ENCODE measurements at regions not wholly inside any gene's neighbourhood (a gene's known extent, or its start where the extent isn't known, plus 50 kb on each side); places are given as distances from the start of the nearest gene placed in this dataset.

DNA sequence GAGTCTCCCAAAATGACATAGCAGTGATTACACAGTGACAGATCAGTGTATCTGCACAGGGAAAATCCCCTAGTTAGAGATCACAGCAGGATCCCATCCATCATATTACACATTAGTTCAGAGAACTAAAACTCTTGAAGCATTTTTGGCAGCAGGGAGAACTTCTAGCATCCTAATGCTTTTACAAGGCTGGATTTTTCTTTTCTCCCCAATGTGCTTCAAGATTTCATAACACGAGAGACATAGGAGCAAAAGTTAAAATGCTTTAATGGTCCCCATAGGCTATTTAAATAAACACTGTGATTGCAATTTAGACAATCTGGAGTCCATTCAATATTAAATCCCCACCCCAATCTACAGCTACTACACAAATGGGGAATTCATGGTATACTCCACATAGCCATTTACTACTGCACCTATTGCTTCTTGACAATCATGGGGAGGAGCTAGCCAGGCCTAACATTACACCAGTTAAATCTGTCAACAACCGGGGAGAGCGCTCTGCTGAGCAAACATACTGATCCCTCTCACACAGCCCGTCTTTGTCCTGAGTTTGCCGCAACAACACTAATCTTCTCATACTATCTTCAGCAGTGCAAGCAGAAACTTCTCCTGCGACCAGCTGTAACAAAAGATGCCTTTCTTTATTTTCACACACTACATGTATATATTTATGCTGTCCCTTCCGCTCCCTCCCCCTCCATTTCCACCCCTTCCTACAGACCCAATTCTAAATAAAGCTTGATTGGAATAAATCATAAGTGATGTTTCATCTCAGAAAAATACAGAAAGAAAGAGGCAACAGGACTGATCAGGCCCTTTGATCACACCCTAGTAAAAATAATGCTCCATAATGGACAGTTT lies 120.3 kb upstream of the SOX5 start:
- DNase-seq (ENCODE audit: low read depth), result no peak
- H3K27me3 ChIP-seq (ENCODE audit: control insufficient read depth, insufficient read depth, low read length), result no peaks in the 10 kb centered on the region
- ChIA-PET CTCF (no interaction called here), POLR2A (no interaction called here)
- TF ChIP-seq, protein P1, sequence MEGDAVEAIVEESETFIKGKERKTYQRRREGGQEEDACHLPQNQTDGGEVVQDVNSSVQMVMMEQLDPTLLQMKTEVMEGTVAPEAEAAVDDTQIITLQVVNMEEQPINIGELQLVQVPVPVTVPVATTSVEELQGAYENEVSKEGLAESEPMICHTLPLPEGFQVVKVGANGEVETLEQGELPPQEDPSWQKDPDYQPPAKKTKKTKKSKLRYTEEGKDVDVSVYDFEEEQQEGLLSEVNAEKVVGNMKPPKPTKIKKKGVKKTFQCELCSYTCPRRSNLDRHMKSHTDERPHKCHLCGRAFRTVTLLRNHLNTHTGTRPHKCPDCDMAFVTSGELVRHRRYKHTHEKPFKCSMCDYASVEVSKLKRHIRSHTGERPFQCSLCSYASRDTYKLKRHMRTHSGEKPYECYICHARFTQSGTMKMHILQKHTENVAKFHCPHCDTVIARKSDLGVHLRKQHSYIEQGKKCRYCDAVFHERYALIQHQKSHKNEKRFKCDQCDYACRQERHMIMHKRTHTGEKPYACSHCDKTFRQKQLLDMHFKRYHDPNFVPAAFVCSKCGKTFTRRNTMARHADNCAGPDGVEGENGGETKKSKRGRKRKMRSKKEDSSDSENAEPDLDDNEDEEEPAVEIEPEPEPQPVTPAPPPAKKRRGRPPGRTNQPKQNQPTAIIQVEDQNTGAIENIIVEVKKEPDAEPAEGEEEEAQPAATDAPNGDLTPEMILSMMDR (IDR thresholded peaks at IDR 0.05; ENCODE audit: insufficient read depth, low read depth, low read length), result no peak
- H3K4me3 ChIP-seq (ENCODE audit: low read depth, low read length), result no peak overlapping the region
- no peaks in the 10 kb centered on the region for H3K36me3 ChIP-seq (ENCODE audit: control insufficient read depth, insufficient read depth, low read length)

DNA sequence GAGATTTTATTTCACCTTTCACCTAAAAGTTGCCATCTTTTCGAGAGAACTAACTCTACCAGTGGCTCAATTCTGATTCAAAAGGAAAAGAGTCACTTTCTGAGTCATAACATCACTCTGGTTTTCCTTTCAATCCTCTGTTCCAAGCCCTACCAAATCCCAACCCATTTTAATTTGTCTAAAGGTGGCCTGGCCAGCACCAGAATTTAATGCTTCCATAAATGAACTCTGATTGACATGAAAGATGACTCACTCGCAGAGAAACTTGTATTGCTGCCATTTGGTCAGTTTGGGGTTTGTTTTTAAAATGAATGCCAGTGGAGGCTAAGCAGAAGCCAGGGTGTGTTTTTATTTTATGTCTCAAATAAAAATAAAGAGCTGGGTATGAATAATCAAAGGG lies 117.4 kb upstream of the SOX5 start:
- TF ChIP-seq, protein P1 (IDR thresholded peaks at IDR 0.05; ENCODE audit: insufficient read depth, low read depth, low read length), result no peak
- ChIA-PET POLR2A (no interaction called here), CTCF (no interaction called here)
- peak; percentile 6 for DNase-seq (ENCODE audit: low read depth)
- H3K4me3 ChIP-seq (ENCODE audit: low read depth, low read length), result no peak overlapping the region
- no peaks in the 10 kb centered on the region for H3K36me3 ChIP-seq (ENCODE audit: control insufficient read depth, insufficient read depth, low read length)
- no peaks in the 10 kb centered on the region for H3K27me3 ChIP-seq (ENCODE audit: control insufficient read depth, insufficient read depth, low read length)

DNA sequence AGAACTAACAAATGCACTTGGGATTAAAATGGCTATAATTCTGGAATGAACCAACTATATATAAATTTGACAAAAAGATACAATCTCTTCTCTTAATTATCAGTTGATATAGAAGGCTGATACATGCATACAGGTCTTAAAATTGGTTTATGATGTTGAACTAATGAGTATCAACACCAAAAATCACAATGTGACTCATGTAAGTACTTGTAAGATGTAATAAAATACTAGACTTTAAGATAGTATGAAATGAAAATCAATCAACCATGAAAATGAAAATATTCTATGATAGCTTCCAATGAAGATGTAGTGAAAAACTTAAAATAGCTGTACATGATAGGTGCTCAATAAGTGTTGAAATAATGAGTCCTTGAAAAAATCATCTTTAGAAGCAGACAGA lies 116.6 kb upstream of the SOX5 start:
- ChIA-PET POLR2A (no interaction called here), CTCF (no interaction called here)
- DNase-seq (ENCODE audit: low read depth), result no peak
- TF ChIP-seq, protein P1 (IDR thresholded peaks at IDR 0.05; ENCODE audit: insufficient read depth, low read depth, low read length), result no peak
- H3K36me3 ChIP-seq (ENCODE audit: control insufficient read depth, insufficient read depth, low read length), result no peaks in the 10 kb centered on the region
- no peak overlapping the region for H3K4me3 ChIP-seq (ENCODE audit: low read depth, low read length)
- H3K27me3 ChIP-seq (ENCODE audit: control insufficient read depth, insufficient read depth, low read length), result no peaks in the 10 kb centered on the region

DNA sequence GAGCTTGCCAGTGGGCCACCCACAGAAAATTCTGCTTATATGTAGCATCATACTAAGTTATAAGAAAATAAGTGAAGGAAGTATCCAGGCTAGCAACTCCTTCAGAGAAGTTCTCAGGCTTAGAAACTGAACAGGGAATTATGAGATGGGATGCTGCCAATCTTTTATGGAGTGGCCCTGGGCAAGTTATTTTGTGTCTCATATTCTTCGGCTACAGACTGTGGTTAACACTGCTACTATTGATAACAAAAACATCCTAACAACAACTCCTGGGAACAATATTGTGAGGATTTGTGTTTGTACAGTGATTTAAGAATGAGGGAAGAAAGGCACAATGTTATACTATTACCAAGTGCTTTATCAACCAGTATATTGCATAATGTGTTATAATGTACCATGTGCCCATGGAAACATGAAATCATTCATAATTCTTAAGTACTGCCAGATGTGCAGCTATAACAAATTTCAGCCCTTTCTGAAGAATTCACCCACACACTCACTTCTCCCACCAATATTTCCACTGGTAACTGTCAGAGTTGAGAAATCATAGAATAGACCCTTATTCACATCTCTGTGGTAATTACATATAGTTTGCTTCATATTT lies 113.3 kb upstream of the SOX5 start:
- H3K27me3 ChIP-seq (ENCODE audit: control insufficient read depth, insufficient read depth, low read length), result no peaks in the 10 kb centered on the region
- DNase-seq (ENCODE audit: low read depth), result no peak
- H3K36me3 ChIP-seq (ENCODE audit: control insufficient read depth, insufficient read depth, low read length), result no peaks in the 10 kb centered on the region
- no peak overlapping the region for H3K4me3 ChIP-seq (ENCODE audit: low read depth, low read length)
- ChIA-PET CTCF (no interaction called here), POLR2A (no interaction called here)
- TF ChIP-seq, protein P1 (IDR thresholded peaks at IDR 0.05; ENCODE audit: insufficient read depth, low read depth, low read length), result no peak

DNA sequence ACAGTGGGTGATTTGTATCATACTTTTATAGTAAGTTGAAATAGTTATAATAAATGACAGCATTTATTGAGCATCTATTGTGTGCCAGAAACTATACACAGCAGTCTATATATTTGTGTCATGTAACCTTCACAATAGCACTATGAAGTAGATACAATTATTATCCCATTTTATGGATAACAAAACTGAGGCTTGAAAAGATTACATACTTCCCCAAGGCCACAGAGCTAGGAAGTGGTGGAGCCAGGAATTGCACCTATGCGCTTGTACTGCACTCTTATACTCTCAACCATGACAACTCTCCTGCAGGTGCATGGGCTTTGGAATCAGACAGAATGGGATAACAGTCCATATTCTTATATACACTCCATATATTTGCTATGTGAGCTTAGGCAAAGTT lies 110.6 kb upstream of the SOX5 start:
- TF ChIP-seq, protein P1 (IDR thresholded peaks at IDR 0.05; ENCODE audit: insufficient read depth, low read depth, low read length), result no peak
- Histone ChIP-seq H3K27me3 (ENCODE audit: control insufficient read depth, insufficient read depth, low read length) (no peaks in the 10 kb centered on the region), H3K4me3 (ENCODE audit: low read depth, low read length) (no peak overlapping the region), H3K36me3 (ENCODE audit: control insufficient read depth, insufficient read depth, low read length) (no peaks in the 10 kb centered on the region)
- ChIA-PET POLR2A (no interaction called here), CTCF (no interaction called here)
- DNase-seq (ENCODE audit: low read depth), result no peak
